NCI-H510A treated with DMSO at 0.1 percent for 48 hours (cell line): ENCODE measurements at regions not wholly inside any gene's neighbourhood (a gene's known extent, or its start where the extent isn't known, plus 50 kb on each side); places are given as distances from the start of the nearest gene placed in this dataset.
"Not testable (repeated sequence)": the region's sequence is repeated elsewhere in the genome, so short reads cannot be mapped to it uniquely, and the experiment has no call there.

Source experiments
- DNase-seq: peaks from one replicate; lab custom pipeline; 2025; lab: John Stamatoyannopoulos, UW

GRCh38 chr7:57740126-57740525 lies 290.1 kb downstream of the ZNF716 start:
- not testable (repeated sequence) for DNase-seq

- no peak for DNase-seq
Measured at GRCh38 chr7:57769131-57769530, 319.2 kb downstream of the ZNF716 start.

GRCh38 chr7:57769958-57770357 lies 320.0 kb downstream of the ZNF716 start:
- no peak for DNase-seq

- no peak for DNase-seq
Measured at GRCh38 chr7:57772126-57772924, 322.3 kb downstream of the ZNF716 start.

GRCh38 chr7:57774300-57774699 lies 324.3 kb downstream of the ZNF716 start:
- no peak for DNase-seq

- no peak for DNase-seq
Measured at GRCh38 chr7:57775396-57776088, 325.6 kb downstream of the ZNF716 start.

GRCh38 chr7:57776136-57776856 lies 326.3 kb downstream of the ZNF716 start:
- DNase-seq = not testable (repeated sequence)

- no peak for DNase-seq
Measured at GRCh38 chr7:57789130-57789529, 339.2 kb downstream of the ZNF716 start.

GRCh38 chr7:57819491-57819981 lies 369.6 kb downstream of the ZNF716 start:
- no peak for DNase-seq

GRCh38 chr7:57820477-57820876 lies 370.5 kb downstream of the ZNF716 start:
- DNase-seq = no peak

GRCh38 chr7:57821438-57822382 lies 371.7 kb downstream of the ZNF716 start:
- DNase-seq = no peak

- not testable (repeated sequence) for DNase-seq
Measured at GRCh38 chr7:57826548-57826947, 376.6 kb downstream of the ZNF716 start.

GRCh38 chr7:57835161-57835560 lies 385.2 kb downstream of the ZNF716 start:
- DNase-seq = not testable (repeated sequence)

GRCh38 chr7:57839152-57839551 lies 389.2 kb downstream of the ZNF716 start:
- DNase-seq = not testable (repeated sequence)

GRCh38 chr7:57867884-57868701 lies 418.1 kb downstream of the ZNF716 start:
- peak; percentile 3 for DNase-seq

- DNase-seq = no peak
Measured at GRCh38 chr7:57868771-57869483, 418.9 kb downstream of the ZNF716 start.
